Peyer's patch (tissue), 4 donors: ENCODE measurements at regions not wholly inside any gene's neighbourhood (a gene's known extent, or its start where the extent isn't known, plus 50 kb on each side); places are given as distances from the start of the nearest gene placed in this dataset.

ENCODE experiments used
- CTCF ChIP-seq, 6 experiments: fragments of 450-650 bp in 4 of 6; fragments of 200-600 bp in 2 of 6; sonication (generic) in 1 of 6; IDR thresholded peaks; one replicate each; pipeline ENCODE4 v1.5.1; 2017 to 2019; ENCODE audit warnings: antibody characterized with exemption in 6 of 6, mild to moderate bottlenecking in 3 of 6, moderate library complexity in 1 of 6
- POLR2A ChIP-seq, 2 donors: fragments of 450-650 bp; IDR thresholded peaks; one replicate each; pipeline ENCODE4 v1.5.1; 2017; ENCODE audit warnings: antibody characterized with exemption in 2 of 2, mild to moderate bottlenecking in 2 of 2, moderate library complexity in 2 of 2

GRCh38 chr5:82956600-82956999, 120.6 kb downstream of the TMEM167A start:
- TF ChIP-seq CTCF (IDR thresholded peaks at IDR 0.05), result no peak
- no peak for TF ChIP-seq POLR2A (IDR thresholded peaks at IDR 0.05)
